H9 (cell line): ENCODE measurements at regions not wholly inside any gene's neighbourhood (a gene's known extent, or its start where the extent isn't known, plus 50 kb on each side); places are given as distances from the start of the nearest gene placed in this dataset.

Experiments used
- DNase-seq: peaks from one replicate; pipeline ENCODE4 v3.0.0-alpha.2; 2017
- H2AFZ ChIP-seq: one replicate; pipeline ENCODE4 v1.6.1; 2013; ENCODE audit warnings: mild to moderate bottlenecking, low read length, control low read depth, moderate library complexity
- H2AK5ac ChIP-seq: 2 replicates; pipeline ENCODE4 v1.6.1; 2013; ENCODE audit warnings: low read length, control low read depth, mixed read lengths; ENCODE audit not compliant: insufficient read length
- H2BK120ac ChIP-seq: one replicate; pipeline ENCODE4 v1.6.1; 2013; ENCODE audit warnings: low read depth, mild to moderate bottlenecking, low read length, control low read depth, inconsistent platforms; ENCODE audit not compliant: poor library complexity, severe bottlenecking
- H2BK12ac ChIP-seq: 2 replicates; pipeline ENCODE4 v1.6.1; 2013; ENCODE audit warnings: low read length, control low read depth, mixed read lengths, low read depth; ENCODE audit not compliant: insufficient read length
- H2BK15ac ChIP-seq: 2 replicates; pipeline ENCODE4 v1.6.1; 2013; ENCODE audit warnings: low read depth, low read length, control low read depth
- H2BK20ac ChIP-seq: one replicate; pipeline ENCODE4 v1.6.1; 2013; ENCODE audit warnings: low read depth, mild to moderate bottlenecking, low read length, control low read depth, inconsistent platforms; ENCODE audit not compliant: poor library complexity, severe bottlenecking
- H2BK5ac ChIP-seq: 2 replicates; pipeline ENCODE4 v1.6.1; 2013; ENCODE audit warnings: low read length, control low read depth, mixed read lengths; ENCODE audit not compliant: insufficient read length
- H3K14ac ChIP-seq: 2 replicates; pipeline ENCODE4 v1.6.1; 2013; ENCODE audit warnings: low read length, control low read depth; ENCODE audit not compliant: insufficient read depth
- H3K18ac ChIP-seq: 2 replicates; pipeline ENCODE4 v1.6.1; 2013; ENCODE audit warnings: low read depth, mild to moderate bottlenecking, mixed read lengths, low read length, control low read depth; ENCODE audit not compliant: insufficient read length
- H3K23ac ChIP-seq: 2 replicates; pipeline ENCODE4 v1.6.1; 2013; ENCODE audit warnings: low read length, control low read depth, mixed read lengths, low read depth; ENCODE audit not compliant: insufficient read length
- H3K23me2 ChIP-seq: 2 replicates; pipeline ENCODE4 v1.6.1; 2013; ENCODE audit warnings: low read depth, mild to moderate bottlenecking, mixed read lengths, low read length, control low read depth; ENCODE audit not compliant: insufficient read length, poor library complexity, severe bottlenecking
- H3K27ac ChIP-seq: 2 replicates; pipeline ENCODE4 v1.5.1; 2013; ENCODE audit warnings: low read length, control low read depth, mixed read lengths, low read depth; ENCODE audit not compliant: insufficient read length
- H3K27me3 ChIP-seq: 2 replicates; pipeline ENCODE4 v1.6.1; 2013; ENCODE audit warnings: low read length, control low read depth, inconsistent platforms; ENCODE audit not compliant: insufficient read depth
- H3K4ac ChIP-seq: 2 replicates; pipeline ENCODE4 v1.6.1; 2013; ENCODE audit warnings: low read depth, mild to moderate bottlenecking, control low read depth, inconsistent platforms, low read length, moderate library complexity
- H3K4me1 ChIP-seq: 2 replicates; pipeline ENCODE4 v1.6.1; 2013; ENCODE audit warnings: low read length, control low read depth, inconsistent platforms; ENCODE audit not compliant: insufficient read depth
- H3K4me2 ChIP-seq: 2 replicates; pipeline ENCODE4 v1.6.1; 2013; ENCODE audit warnings: low read length, control low read depth, mixed read lengths; ENCODE audit not compliant: insufficient read length, insufficient read depth
- H3K56ac ChIP-seq: 2 replicates; pipeline ENCODE4 v1.6.1; 2013; ENCODE audit warnings: low read depth, mild to moderate bottlenecking, mixed read lengths, low read length, control low read depth; ENCODE audit not compliant: insufficient read length
- H3K79me1 ChIP-seq: 2 replicates; pipeline ENCODE4 v1.6.1; 2013; ENCODE audit warnings: low read depth, mild to moderate bottlenecking, moderate library complexity, low read length, control low read depth, inconsistent platforms; ENCODE audit not compliant: insufficient read depth, poor library complexity, severe bottlenecking
- H3K79me2 ChIP-seq: 2 replicates; pipeline ENCODE4 v1.6.1; 2013; ENCODE audit warnings: low read length, control low read depth, inconsistent platforms; ENCODE audit not compliant: insufficient read depth
- H3K9ac ChIP-seq: 2 replicates; pipeline ENCODE4 v1.6.1; 2013; ENCODE audit warnings: low read length, control low read depth, mixed read lengths; ENCODE audit not compliant: insufficient read length; ENCODE audit errors: extremely low read depth
- H3K9me3 ChIP-seq: one replicate; pipeline ENCODE4 v1.6.1; 2013; ENCODE audit warnings: low read depth, low read length, inconsistent platforms; ENCODE audit not compliant: control insufficient read depth
- H3T11ph ChIP-seq: one replicate; pipeline ENCODE4 v1.6.1; 2013; ENCODE audit warnings: mild to moderate bottlenecking, low read length, control low read depth, inconsistent platforms
- H4K20me1 ChIP-seq: one replicate; pipeline ENCODE4 v1.6.1; 2013; ENCODE audit not compliant: control insufficient read depth, insufficient read length, insufficient read depth
- H4K5ac ChIP-seq: 2 replicates; pipeline ENCODE4 v1.6.1; 2013; ENCODE audit warnings: low read depth, mild to moderate bottlenecking, mixed read lengths, low read length, control low read depth; ENCODE audit not compliant: insufficient read length
- H4K8ac ChIP-seq: replicated peaks from 2 replicates; pipeline ENCODE4 v1.6.1; 2013; ENCODE audit warnings: low read length, control low read depth, mixed read lengths, low read depth; ENCODE audit not compliant: insufficient read length
- H4K91ac ChIP-seq: 2 replicates; pipeline ENCODE4 v1.6.1; 2013; ENCODE audit warnings: low read depth, mild to moderate bottlenecking, moderate library complexity, mixed read lengths, low read length, control low read depth; ENCODE audit not compliant: insufficient read length
- H3K27ac Mint-ChIP-seq, 3 experiments: 2 replicates in 2 of 3; 3 replicates in 1 of 3; pipeline ENCODE4 v1.8.0; 2020 to 2021; ENCODE audit warnings: mixed read lengths in 3 of 3, mild to moderate bottlenecking in 1 of 3, moderate library complexity in 1 of 3
- H3K27me3 Mint-ChIP-seq: 2 replicates; pipeline ENCODE4 v1.8.0; 2021; ENCODE audit warnings: low read depth, mild to moderate bottlenecking, moderate library complexity, mixed read lengths
- H3K36me3 Mint-ChIP-seq, 3 experiments: 2 replicates in 2 of 3; 3 replicates in 1 of 3; pipeline ENCODE4 v1.8.0; 2020 to 2021; ENCODE audit warnings: low read depth in 3 of 3, mixed read lengths in 3 of 3; ENCODE audit not compliant: insufficient read depth in 1 of 3
- H3K4me1 Mint-ChIP-seq, 2 experiments: 2 replicates each; pipeline ENCODE4 v1.8.0; 2020; ENCODE audit warnings: mixed read lengths in 2 of 2
- H3K4me3 Mint-ChIP-seq, 2 experiments: 2 replicates in 1 of 2; 3 replicates in 1 of 2; pipeline ENCODE4 v1.8.0; 2020 to 2021; ENCODE audit warnings: mild to moderate bottlenecking in 2 of 2, mixed read lengths in 2 of 2, moderate library complexity in 1 of 2
- H3K9me3 Mint-ChIP-seq, 2 experiments: 2 replicates in 1 of 2; 3 replicates in 1 of 2; pipeline ENCODE4 v1.8.0; 2020; ENCODE audit warnings: mild to moderate bottlenecking in 2 of 2, mixed read lengths in 2 of 2, moderate library complexity in 1 of 2
- CTCF ChIP-seq: fragments of 200-600 bp; sonication (generic); conservative IDR thresholded peaks from 3 replicates; pipeline ENCODE4 v1.8.0; 2021; ENCODE audit warnings: antibody characterized with exemption, mild to moderate bottlenecking
- WGBS: extraction: QIAGEN DNeasy Blood & Tissue Kit; methylation state at CpG from one replicate; pipeline ENCODE4 v1.1.7; 2013; ENCODE audit warnings: missing lambda C conversion rate, low lambda C conversion rate, mixed read lengths; ENCODE audit not compliant: insufficient read length; ENCODE audit errors: extremely low coverage; 5-methylcytosine and 5-hydroxymethylcytosine counted together

GRCh38 chr13:75016225-75016624 lies 465.7 kb downstream of the TBC1D4 start:
- no peak overlapping the region for H3K23ac ChIP-seq
- H3K9ac ChIP-seq: no peak overlapping the region
- Mint-ChIP-seq H3K4me3 (no peak overlapping the region), H3K27me3 (no peaks in the 10 kb centered on the region), H3K9me3 (no peaks in the 10 kb centered on the region), H3K36me3 (no peaks in the 10 kb centered on the region), H3K4me1 (peaks cover 0 to 2% of the 10 kb centered on the region in 2 experiments; a peak in 1 of 4 replicates), H3K27ac (no peak overlapping the region; a peak in 1 of 7 replicates)
- no peaks in the 10 kb centered on the region for H3K4me1 ChIP-seq
- H2BK15ac ChIP-seq: no peak overlapping the region
- no peaks in the 10 kb centered on the region for H4K20me1 ChIP-seq
- H3K4ac ChIP-seq: no peak overlapping the region
- no peaks in the 10 kb centered on the region for H3K27me3 ChIP-seq
- H3K79me2 ChIP-seq: no peaks in the 10 kb centered on the region
- H3K9me3 ChIP-seq: no peaks in the 10 kb centered on the region
- no peak overlapping the region for H2AFZ ChIP-seq
- H4K5ac ChIP-seq: no peak overlapping the region
- H2BK5ac ChIP-seq: no peak overlapping the region
- H4K91ac ChIP-seq: no peak overlapping the region
- H2AK5ac ChIP-seq: no peak overlapping the region
- no peaks in the 10 kb centered on the region for H3K23me2 ChIP-seq
- H2BK12ac ChIP-seq: no peak overlapping the region
- H3K4me2 ChIP-seq: no peak overlapping the region
- WGBS: no CpG with 5 or more reads among the region's 1 CpG
- H3K56ac ChIP-seq: no peak overlapping the region
- no peak overlapping the region for H2BK120ac ChIP-seq
- no peak overlapping the region for H3T11ph ChIP-seq
- no peak overlapping the region for H3K14ac ChIP-seq
- no peak overlapping the region for H3K18ac ChIP-seq
- H2BK20ac ChIP-seq: no peak overlapping the region
- TF ChIP-seq CTCF: no peak
- no peaks in the 10 kb centered on the region for H3K79me1 ChIP-seq
- H3K27ac ChIP-seq: no peak overlapping the region
- DNase-seq: no peak
- H4K8ac ChIP-seq: no peak overlapping the region
